GM18499 (cell line): ENCODE measurements at regions not wholly inside any gene's neighbourhood (a gene's known extent, or its start where the extent isn't known, plus 50 kb on each side); places are given as distances from the start of the nearest gene placed in this dataset.

Source experiments
- ATAC-seq: cut with Tn5 transposase; IDR thresholded peaks from one replicate; pipeline ENCODE4 v1.9.1; 2021; ENCODE audit warnings: moderate number of reproducible peaks; ENCODE audit not compliant: insufficient read depth, unreplicated experiment

- ATAC-seq, result no peak
Observed at GRCh38 chr11:113584371-113584770, 109.2 kb upstream of the DRD2 start.

- no peak for ATAC-seq
Observed at GRCh38 chr11:113581713-113582112, 106.5 kb upstream of the DRD2 start.

GRCh38 chr11:113579292-113579940, 104.2 kb upstream of the DRD2 start:
- ATAC-seq, result no peak

- no peak for ATAC-seq
Observed at GRCh38 chr11:113578715-113579250, 103.6 kb upstream of the DRD2 start.

- ATAC-seq, result no peak
Observed at GRCh38 chr11:113578033-113578380, 102.8 kb upstream of the DRD2 start.

GRCh38 chr11:113577356-113578032, 102.3 kb upstream of the DRD2 start:
- no peak for ATAC-seq

- no peak for ATAC-seq
Observed at GRCh38 chr11:113574586-113574985, 99.4 kb upstream of the DRD2 start.

- no peak for ATAC-seq
Observed at GRCh38 chr11:113574171-113574570, 99.0 kb upstream of the DRD2 start.

- ATAC-seq, result no peak
Observed at GRCh38 chr11:113572136-113572735, 97.0 kb upstream of the DRD2 start.

- no peak for ATAC-seq
Observed at GRCh38 chr11:113571531-113571930, 96.3 kb upstream of the DRD2 start.

- no peak for ATAC-seq
Observed at GRCh38 chr11:113570906-113571305, 95.7 kb upstream of the DRD2 start.

- ATAC-seq, result no peak
Observed at GRCh38 chr11:113569391-113569790, 94.2 kb upstream of the DRD2 start.

GRCh38 chr11:113568566-113568965, 93.4 kb upstream of the DRD2 start:
- ATAC-seq, result no peak

GRCh38 chr11:113567867-113568544, 92.8 kb upstream of the DRD2 start:
- no peak for ATAC-seq

- no peak for ATAC-seq
Observed at GRCh38 chr11:113567097-113567496, 91.9 kb upstream of the DRD2 start.

- no peak for ATAC-seq
Observed at GRCh38 chr11:113564527-113565130, 89.4 kb upstream of the DRD2 start.

- no peak for ATAC-seq
Observed at GRCh38 chr11:113563766-113564526, 88.7 kb upstream of the DRD2 start.

GRCh38 chr11:113562981-113563461, 87.8 kb upstream of the DRD2 start:
- no peak for ATAC-seq

- no peak for ATAC-seq
Observed at GRCh38 chr11:113562576-113562975, 87.4 kb upstream of the DRD2 start.

GRCh38 chr11:113557926-113558325, 82.7 kb upstream of the DRD2 start:
- ATAC-seq, result no peak
